Activated gamma-delta T cell (primary cell): ENCODE measurements at regions not wholly inside any gene's neighbourhood (a gene's known extent, or its start where the extent isn't known, plus 50 kb on each side); places are given as distances from the start of the nearest gene placed in this dataset.
"Not testable (repeated sequence)": the region's sequence is repeated elsewhere in the genome, so short reads cannot be mapped to it uniquely, and the experiment has no call there.

ENCODE experiments used
- DNase-seq: peaks from one replicate; lab custom pipeline; 2025; lab: John Stamatoyannopoulos, UW

GRCh38 chr22:49721211-49721763 is 106.4 kb downstream of the BRD1 start:
- no peak for DNase-seq

DNA sequence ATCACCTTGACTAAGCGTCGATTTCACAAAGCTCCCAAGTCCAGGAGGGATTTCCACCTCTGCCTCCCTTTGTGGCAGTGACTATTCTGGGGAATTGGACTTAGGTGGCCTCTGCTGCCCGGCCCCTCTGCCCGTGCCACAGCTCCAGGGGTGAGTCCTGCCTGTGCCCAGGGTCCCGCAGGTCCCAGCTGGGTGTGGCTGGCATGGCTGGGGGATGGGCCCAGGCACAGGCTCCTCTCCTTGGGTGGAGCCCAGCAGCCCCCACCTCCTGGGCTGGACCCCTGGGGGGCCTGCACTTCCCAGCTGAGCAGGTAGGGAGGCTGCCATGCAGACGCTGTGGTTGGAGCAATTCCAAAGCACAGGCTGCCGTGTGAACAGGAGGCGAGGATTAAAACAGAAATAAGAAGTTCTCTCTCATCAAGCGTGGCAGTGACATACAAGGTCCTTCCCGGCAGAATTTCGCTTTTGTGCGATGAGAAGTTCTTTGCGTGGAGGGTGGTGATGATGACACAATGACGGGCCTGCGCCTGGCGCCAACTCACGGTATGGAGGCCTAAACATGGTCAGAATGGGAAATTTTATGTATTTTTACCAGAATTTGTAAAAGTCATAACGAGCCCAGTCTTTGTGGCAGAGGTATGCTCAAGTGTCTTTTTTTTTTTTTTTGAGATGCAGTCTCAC is 107.3 kb downstream of the BRD1 start:
- no peak for DNase-seq

DNA sequence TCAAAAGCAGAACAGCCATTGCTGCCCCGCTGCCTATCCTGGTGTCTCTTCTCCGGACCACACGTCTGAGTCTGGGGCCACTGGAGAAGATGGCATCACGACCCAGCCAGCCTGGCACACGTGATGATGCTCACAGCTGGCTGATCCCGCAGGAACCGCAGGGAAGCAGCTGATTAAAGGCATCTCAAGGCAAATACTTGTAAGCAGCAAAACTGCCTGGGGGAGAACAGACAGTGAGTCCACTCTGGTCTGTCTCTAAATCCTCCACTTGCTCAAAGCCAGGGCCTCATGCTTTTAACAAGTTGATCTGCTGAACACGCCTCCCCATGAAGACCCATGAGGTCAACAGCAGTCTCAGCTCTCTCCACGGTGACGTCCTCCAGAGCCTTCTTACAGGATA is 108.6 kb downstream of the BRD1 start:
- no peak for DNase-seq

- DNase-seq = no peak
These were observed 109.3 kb downstream of the BRD1 start for GRCh38 chr22:49718396-49718795.

DNA sequence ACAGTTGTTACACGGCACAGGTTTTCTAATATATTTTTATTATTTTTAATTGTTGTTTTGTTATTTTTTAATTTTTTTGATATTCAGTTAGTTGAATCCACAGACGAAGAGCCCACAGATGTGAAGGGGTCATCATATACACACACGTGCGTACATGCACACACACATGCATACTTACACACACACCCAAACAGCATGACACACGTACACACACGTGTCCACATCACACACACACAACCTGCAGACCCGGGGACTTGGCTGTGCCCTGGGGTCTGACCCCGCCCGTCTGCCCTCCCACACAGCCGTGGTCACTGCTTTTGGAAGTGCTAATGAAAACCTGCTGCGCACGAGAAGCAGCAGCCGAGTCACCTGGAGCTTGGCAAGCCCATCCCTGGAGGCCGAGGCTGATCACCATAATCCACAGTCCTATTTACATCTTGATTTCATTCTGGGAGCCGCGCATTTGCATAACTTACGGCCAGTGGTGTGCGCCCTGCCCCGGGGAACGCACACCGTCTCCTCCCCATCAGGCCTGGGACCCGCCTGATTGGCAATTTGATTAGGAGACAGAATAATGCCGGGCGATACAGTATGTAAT is 110.3 kb downstream of the BRD1 start:
- DNase-seq = no peak

DNA sequence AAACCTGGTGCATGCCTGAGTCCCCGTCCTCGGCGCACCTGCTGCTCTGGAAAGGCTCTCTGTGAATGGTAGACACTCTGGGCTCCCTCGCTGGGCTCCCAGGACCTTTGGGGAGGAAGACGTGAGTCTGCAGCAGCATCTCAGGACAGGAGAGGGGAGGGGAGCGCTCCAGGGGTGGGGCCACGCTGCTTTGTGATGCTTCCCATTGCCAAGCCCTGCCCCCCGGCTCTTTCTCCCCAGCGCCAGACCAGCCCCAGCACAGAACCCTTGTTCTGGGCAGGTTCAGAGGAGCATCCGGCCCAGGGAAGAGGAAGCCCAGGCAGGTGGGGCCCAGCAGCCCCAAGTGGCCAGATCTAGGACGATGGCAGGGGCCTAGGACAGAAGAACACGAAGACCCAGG is 111.2 kb downstream of the BRD1 start:
- no peak for DNase-seq

DNA sequence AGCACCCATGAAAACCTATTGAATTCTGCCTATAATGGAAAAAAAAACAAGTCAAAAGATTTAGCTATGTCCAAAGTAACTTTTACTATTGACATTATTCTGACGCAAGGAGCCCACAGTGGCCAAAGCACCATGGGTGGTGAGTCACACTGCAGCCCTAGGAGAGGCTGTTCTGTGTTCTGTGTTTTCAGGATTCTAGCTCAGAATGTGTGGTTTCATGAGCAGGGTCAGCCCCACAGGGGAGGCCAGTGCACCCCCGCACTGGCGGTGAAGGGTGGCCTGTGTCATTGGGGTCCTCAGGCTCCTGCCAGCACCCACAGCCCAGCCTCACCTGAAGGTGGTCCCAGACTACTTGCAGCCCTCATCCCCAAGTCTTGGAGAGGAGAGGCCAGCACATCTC is 112.2 kb downstream of the BRD1 start:
- DNase-seq = no peak

GRCh38 chr22:49713003-49713402 is 114.7 kb downstream of the BRD1 start:
- DNase-seq = no peak

GRCh38 chr22:49712195-49712791 is 115.4 kb downstream of the BRD1 start:
- DNase-seq = no peak

DNA sequence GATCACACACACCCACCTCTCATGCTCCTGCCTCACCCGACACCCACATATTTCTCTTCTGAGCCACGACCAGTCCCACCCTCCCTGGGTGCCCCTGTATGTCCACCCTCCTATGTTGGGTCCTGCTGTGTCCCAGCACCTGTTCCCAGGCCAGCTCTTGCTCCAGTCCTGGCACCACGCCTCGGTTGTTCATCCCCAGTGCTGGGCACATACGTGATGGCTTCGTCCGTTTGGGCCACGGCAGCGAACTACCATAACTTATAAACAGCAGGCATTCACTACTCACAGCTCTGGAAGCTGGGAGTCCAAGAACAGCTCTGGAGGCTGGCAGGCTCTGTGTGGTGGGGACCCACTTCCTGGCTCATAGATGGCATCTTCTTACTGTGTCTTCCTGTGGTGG is 116.9 kb downstream of the BRD1 start:
- no peak for DNase-seq

DNA sequence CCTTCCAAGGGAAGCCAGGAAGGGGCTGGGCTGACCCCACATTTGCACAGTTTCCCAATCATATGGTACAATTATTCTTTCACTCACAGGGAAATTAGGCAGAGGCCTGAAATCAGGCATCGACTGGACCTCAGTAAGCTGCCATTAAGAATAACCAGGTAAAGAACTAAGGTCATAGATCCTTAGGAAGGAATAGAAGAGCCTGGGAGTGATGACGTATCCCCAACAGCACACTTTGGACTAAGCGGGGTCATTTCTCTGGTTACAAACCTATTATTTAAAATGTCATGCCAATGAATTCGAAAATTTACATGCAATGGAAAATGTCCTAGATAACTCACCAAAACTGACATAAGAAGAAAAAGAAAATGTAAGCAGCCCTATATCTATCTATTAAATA is 118.2 kb downstream of the BRD1 start:
- no peak for DNase-seq

DNA sequence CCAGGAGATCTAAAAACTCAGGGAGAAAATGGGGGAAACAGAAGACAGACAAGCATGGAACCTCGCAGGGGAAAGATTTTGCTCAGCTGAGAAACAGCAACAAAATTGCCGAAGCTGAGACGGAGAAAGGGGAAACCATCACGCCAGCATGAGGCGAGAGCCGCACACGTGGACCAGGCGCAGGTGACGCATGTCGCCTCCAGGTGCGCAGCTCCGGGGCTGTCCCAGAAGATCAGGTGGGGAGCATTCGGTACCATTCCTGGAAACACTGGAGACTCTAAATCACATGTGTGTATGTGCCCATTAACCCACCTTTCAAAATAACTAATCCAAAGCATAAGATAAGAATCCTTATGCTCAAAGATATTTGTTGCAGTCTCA is 121.7 kb downstream of the BRD1 start:
- no peak for DNase-seq

GRCh38 chr22:49705216-49705971 is 122.3 kb downstream of the BRD1 start:
- no peak for DNase-seq

DNA sequence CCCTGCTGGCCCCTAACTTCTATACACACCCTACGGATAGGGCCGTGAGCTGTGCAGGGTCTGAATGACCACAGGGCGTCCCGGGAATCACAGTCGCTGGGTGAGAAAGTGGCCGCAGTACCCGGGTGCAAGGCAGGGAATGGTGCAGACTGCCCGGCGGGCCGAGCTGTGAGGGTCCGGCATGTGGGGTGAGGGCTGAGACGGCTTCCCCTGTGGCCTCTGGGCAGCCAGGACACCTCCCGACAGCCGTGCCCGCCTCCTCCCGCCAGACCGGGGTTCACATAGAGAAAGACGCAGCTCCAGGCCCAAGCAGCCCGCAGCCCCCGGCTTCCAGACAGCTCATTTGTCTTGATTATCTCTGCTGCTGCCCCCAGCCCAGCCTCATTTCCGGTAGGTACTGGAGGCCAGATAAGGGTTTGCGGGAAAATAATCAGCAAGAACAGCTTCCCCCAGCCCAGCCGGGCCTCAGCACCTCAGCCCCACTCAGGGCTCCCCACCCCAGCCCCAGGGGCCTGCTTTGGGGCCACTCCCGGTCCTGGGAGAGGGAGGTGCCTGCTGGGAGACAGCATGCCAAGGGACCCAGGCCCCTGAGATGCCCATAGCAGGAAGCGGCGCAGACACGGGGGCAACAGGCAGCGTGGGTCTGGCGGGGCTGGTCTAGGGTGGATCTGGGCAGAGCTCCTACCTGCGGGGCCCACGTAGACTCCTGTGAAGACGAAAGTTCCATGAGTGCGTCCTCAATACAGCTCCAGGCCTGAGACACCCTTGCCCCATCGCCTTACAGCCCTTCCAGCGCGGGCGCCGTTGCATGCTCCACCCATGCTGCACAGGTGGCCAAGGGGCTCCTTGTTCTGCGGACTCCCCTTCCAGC is 123.1 kb downstream of the BRD1 start:
- no peak for DNase-seq

DNA sequence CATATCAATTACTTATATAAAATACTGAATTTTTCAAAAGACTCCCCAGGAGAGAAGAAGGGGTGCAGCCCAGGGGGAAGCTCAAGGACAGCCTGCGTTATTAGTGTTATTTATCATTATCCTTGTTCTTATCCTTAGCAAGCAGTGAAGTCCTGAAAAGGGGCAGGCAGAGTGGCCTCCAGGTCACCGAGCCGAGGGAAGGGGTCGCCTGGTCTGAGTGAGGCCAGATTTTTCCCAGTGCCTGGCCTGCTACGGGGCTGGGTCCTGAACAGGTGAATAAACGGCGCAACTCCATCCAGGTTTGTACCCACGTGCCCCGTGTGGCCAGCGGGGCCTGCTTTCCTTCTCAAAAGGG is 123.7 kb downstream of the BRD1 start:
- no peak for DNase-seq

GRCh38 chr22:49703505-49703904 is 124.2 kb downstream of the BRD1 start:
- no peak for DNase-seq

DNA sequence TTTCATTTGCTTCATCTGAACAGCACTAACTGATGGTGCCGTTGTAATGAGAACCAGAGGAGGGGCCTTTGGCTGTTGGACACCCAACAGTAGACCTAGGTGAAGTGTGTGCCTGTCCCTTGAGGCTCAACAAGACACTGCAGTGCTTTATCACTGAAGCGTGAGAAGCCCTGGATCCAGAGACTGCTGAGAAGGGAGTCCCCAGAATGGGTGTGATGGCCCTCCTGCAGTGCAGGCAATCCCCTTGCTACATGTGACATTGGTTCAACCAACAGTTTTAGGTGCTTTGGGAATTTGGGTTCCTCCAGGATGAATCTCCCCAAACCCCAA is 125.6 kb downstream of the BRD1 start:
- no peak for DNase-seq

DNA sequence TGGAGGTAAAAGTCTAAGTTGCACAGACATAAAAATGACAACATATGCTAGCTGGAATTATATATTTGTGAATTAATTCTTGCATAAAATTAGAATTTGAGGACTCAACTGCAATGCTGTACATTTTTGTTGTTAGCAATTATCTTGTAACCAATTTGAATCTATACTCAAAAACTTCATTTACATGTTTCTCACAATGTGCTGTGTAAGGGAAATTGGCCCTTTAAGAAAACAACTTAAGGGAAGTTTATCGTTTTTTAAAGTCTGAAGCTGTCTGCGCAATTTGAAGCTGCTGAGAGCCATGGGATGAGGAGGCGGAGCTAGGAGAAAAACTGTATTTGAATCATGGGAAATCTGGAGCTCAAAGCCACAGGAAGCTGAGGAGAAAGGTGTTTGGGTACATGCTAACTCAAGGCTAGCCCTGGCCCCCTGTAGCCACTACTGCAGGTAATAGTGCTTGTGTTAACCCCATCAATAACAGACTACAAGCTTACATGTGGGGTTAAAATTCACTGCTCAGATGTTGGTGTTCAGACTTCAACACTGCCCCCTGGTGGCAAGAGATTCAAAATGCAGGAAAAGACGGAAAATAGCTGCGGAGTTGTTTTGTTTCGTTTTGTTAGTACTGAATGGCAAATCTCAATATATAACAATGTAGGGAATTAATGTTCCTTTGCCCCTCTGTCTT is 126.1 kb downstream of the BRD1 start:
- DNase-seq = no peak

GRCh38 chr22:49699928-49700498 is 127.7 kb downstream of the BRD1 start:
- DNase-seq = no peak

DNA sequence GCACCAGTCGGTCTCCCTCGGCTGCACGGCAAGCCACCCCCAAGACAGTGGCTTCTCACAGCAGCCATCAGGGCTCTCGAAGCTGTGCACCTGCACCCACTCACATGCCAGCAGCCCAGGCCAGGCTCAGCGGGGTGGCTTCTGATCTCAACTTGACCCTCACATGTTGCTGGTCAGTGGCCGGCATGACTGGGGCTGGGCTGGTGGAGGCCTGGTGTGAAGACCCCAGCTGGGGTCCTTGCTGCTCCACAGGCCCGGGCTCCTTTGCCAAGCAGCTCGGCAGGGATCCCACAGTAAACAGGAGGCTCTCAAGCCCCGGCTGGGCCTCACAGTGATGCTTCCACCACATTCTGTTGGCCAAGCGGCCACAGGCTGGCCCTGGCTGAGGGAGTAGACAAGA is 128.2 kb downstream of the BRD1 start:
- DNase-seq = no peak

DNA sequence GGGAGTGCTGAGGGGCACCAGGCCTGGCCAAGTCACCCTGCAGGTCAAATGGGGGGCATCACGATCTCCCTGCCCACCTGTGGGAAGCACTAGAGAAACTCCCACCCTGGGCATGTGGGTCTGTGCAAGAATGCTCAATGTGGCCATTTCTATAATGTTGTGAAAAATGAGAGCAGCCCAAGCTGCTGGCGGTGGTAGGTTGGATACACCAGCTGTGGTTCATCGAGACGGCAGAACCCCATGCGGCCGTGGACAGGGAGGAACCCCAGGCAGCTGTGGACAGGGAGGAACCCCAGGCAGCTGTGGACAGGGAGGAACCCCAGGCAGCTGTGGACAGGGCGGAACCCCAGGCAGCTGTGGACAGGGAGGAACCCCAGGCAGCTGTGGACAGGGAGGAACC is 129.1 kb downstream of the BRD1 start:
- DNase-seq = not testable (repeated sequence)
